GM18502 (cell line): ENCODE measurements at regions not wholly inside any gene's neighbourhood (a gene's known extent, or its start where the extent isn't known, plus 50 kb on each side); places are given as distances from the start of the nearest gene placed in this dataset.
"Not testable (repeated sequence)": the region's sequence is repeated elsewhere in the genome, so short reads cannot be mapped to it uniquely, and the experiment has no call there.

Source experiments
- ATAC-seq: cut with Tn5 transposase; IDR thresholded peaks from one replicate; pipeline ENCODE4 v1.9.1; 2021; ENCODE audit warnings: mild to moderate bottlenecking; ENCODE audit not compliant: unreplicated experiment, poor library complexity

DNA sequence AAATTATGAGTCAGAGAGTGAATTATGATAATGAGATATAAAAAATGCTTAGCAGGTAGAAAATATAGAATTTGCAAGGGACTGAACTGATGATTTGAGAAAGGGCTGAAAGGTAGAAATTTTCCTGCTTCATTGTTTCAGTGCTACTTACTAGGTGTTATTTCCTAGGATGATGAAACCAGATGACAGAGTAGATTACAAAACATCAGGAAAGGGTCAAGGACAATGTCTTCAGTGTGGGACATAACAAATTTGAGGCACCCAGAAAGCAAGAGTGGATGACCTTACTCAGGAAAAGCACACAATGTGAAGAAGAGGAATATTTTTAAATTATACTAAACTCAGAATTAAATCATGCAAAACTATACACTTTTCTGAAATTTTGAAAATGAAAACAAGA is 102.1 kb downstream of the SHCBP1 start:
- ATAC-seq, result no peak

DNA sequence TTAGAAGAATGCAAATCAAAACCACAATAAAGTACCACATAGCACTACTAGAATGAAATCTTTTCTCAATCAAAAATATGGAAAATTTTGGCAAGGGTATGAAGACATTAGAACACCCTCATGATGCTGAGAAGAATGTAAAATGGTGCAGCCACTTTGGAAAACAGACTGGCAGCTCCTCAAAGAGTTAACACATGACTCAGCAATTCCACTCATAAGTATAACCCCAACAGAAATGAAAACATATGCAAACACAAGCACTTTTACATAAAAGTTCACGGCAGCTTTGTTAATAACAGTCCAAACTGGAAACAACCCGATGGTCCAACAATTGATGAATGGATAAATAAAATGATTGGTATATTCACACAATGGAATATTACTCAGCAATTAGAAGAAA is 124.5 kb downstream of the SHCBP1 start:
- no peak for ATAC-seq

DNA sequence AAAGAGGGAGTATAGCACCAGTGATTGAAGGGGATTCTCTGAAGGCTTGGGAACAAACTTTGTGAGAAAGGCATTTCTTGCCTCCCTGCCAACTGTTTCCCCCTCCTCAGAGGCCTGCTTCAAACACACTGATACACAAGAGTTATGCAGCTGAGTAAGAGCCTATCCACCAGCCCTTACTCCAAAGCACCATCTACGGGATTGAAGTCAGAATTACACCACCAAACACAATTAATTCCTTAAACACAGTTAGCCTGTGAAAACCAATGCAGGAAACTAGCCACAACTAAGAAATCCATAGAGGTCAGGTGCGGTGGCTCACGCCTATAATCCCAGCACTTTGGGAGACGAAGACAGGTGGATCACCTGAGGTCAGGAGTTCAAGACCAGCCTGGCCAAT is 138.3 kb downstream of the SHCBP1 start:
- no peak for ATAC-seq

DNA sequence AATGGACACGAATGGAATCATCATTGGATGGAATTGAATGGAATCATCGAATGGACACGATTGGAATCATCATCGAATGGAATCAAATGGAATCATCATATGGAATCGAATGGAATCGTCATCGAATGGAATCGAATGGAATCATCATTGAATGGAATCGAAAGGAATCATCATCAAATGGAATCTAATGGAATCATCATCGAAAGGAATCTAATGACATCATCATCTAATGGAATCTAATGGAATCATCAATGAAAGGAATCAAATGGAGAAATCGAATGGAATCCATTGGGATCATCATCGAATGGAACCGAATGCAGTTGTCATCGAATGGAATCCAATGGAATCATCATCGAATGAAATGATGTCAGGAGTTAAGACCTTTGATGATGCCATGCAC is 154.9 kb downstream of the SHCBP1 start:
- ATAC-seq, result no peak

DNA sequence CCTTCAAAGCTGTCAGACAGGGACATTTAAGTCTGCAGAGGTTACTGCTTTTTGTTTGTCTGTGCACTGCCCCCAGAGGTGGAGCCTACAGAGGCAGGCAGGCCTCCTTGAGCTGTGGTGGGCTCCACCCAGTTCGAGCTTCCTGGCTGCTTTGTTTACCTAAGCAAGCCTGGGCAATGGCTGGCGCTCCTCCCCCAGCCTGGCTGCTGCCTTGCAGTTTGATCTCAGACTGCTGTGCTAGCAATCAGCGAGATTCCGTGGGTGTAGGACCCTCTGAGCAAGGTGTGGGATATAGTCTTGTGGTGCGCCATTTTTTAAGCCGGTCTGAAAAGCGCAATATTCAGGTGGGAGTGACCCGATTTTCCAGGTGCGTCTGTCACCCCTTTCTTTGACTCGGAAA is 166.4 kb downstream of the SHCBP1 start:
- ATAC-seq, result not testable (repeated sequence)

DNA sequence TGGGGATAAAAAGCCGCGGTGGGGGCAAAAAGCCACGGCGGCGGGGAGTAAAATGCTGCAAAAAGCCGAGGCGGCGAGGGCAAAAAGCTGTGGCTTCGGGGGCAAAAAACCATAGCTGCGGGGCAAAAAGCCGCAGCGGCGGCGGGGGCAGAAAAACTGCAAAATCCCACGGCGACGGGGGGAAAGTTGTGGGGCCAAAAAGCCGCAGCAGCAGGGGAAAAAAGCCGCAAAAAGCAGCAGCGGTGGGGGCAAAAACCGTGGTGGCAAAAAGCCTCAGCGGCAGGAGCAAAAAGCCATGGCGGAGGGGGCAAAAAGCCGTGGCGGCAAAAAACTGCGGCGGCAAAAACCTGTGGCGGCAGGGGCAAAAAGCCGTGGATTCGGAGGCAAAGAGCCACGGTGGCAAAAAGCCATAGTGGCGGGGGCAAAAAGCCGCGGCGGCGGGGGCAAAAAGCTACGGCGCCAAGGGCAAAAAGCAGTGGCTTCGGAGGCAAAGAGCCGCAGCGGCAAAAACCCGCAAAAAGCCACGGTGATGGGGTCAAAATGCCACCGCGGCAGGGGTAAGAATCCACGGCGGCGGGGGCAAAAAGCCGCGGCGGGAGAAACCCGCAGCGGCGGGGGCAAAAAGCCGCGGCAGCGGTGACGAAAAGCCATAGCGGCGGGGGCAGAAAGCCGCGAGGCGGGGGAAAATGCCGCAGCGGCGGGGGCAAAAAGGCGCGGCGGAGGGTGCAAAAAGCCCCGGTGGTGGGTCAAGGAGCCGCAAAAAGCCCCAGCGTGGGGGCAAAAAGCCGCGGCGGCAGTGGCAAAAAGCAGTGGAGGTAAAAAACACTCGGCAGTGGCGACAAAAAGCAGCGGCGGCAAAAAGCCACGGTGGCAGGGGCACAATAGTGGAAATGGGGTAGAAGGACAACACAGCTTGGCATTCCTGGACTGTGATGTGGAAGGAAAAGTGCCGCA is 192.8 kb downstream of the SHCBP1 start:
- ATAC-seq, result no peak

DNA sequence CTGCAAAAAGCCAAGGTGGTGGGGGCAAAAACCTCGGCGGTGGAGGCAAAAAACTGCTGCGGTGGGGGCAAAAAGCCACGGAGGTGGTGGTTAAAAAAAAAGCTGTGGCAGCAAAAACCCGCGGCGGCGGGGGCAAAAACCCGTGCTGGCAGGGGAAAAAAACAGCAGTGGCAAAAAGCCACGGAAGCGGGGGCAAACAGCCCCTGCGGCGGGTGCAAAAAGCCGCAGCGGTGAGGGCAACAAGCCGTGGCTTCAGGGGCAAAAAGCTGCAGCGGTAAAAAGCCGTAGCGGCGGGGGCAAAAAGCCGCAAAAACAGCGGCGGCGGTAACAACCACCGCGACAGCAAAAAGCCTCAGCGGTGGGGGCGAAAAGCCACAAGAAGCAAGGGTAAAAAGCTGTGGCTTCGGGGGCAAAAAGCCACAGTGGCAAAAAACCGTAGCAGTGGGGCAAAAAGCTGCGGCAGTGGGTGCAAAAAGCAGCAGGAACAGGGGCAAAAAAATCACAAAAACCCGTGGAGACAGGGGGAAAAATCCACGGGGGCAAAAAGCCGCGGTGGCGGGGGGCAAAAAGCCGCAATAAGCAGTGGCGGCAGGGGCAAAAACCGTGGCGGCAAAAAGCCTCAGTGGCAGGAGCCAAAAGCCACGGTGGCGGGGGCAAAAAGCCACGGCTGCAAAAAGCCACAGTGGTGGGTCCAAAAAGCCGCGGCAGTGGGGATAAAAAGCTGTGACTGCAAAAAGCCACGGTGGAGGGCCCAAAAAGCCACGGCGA is 193.7 kb downstream of the SHCBP1 start:
- no peak for ATAC-seq

DNA sequence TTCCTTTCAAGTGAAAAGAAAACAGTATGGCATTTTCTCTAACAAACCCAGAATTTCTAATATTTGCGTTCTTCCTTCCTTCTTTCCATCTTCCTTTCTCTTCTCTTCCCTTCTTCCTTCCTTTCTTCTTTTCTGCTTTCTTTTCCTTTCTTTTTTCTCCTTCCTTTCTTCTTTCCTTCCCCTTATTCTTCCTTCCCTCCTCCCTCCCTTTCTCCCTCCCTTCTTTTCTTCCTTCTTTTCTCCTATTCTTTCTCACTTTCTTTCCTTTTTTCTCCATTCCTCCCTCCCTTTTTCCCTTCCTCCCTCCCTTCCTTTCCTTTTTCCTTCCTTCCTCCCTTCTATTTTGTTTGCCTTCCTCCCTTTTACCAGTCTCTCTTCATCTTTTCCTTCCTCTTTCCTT is 194.8 kb downstream of the SHCBP1 start:
- ATAC-seq, result no peak

DNA sequence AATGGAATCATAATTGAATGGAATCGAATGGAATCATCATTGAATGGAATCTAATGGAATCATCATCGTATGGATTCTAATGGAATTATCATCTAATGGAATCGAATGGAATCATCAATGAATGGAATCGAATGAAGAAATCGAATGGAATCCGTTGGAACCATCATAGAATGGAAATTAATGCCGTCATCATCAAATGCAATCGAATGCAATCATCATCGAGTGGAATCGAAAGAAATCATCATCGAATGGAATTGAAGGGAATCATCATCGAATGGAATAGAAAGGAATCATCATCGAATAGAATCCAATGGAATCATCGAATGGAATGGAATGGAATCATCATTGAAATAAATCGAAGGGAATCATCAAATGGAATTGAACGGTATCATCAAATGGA is 217.2 kb downstream of the SHCBP1 start:
- ATAC-seq, result no peak

DNA sequence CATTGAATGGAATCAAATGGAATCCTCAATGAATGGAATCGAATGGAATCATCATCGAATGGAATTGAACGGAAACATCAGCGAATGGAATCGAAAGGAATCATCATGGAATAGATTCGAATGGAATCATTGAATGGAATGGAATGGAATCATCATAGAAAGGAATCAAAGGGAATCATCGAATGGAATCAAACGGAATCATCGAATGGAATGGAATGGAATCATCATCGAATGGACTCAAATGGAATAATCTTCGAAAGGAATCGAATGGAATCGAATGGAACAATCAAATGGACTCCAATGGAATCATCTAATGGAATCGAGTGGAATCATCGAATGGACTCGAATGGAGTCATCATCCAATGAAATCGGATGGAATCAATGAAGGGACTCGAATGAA is 222.6 kb downstream of the SHCBP1 start:
- not testable (repeated sequence) for ATAC-seq

DNA sequence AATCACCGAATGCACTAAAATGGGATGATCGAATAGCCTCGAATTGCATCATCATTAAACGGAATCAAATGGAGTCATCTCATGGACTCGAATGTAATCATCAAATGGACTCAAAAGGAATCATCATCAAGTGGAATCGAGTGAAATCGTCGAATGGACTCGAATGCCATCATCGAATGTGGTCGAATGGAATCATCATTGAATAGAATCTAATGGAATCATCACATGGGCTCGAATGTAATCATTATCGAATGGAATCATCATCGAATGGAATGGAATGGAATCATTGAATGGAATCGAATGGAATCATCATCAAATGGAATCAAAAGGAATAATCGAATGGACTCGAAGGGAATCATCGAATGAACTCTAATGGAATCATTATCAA is 224.3 kb downstream of the SHCBP1 start:
- ATAC-seq, result not testable (repeated sequence)

DNA sequence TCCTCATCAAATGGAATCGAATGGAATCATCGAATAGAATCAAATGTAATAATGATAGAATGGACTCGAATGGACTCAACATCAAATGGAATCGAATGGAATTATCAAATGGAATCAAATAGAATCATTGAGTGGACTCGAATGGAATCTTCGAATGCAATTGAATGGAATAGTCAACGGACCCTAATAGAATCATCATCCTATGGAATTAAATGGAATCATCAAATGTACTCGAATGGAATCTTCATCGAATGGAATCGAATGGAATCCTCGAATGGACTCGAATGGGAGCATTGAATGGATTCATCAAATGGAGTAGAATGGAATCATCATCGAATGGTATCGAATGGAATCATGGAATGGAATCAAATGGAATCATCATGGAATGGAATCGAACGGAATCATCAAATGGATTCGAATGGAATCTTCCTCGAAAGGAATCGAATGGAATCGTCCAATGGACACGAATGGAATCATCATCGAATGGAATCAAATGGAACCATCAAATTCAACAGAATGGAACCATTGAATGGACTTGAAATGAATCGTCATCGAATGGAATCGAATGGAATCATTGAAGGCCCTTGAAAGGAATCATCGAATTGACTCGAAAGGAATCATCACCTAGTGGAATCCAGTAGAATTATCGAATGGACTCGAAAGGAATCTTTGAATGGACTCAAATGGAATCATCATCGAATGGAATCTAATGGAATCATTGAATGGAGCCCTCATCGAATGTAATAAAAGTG is 224.9 kb downstream of the SHCBP1 start:
- ATAC-seq, result not testable (repeated sequence)

DNA sequence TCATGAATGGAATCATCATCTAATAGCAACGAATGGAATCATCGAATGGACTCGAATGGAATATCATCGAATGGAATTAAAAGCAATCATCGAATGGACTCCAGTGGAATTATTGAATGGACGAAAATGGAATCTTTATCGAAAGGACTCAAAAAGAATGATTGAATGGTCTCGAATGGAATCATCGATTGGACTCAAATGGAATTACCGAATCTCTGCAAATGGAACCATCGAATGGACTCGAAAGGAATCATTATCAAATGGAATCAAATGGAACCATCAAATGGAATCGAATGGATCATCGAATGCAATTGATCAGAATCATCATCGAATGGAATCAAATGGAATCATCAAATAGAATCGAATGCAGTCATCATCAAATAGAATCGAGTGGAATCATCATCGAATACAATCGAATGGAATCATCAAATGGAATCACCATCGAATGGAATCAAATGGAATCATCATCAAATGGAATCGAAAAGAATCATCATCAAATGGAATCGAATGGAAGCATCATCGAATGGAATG is 225.7 kb downstream of the SHCBP1 start:
- not testable (repeated sequence) for ATAC-seq

DNA sequence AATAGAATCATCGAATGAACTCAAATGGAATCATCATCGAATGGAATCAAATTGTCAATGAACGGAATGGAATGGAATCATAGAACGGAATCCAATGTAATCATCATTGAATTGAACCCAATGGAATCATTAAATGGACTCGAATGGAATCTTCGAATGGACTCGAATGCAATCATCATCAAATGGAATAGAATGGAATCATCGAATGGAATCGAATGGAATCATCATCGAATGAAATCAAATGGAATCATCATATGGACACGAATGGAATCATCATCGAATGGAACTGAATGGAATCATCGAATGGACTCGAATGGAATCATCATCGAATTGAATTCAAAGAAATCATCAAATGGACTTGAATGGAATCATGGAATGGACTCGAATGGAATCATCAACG is 226.2 kb downstream of the SHCBP1 start:
- ATAC-seq, result not testable (repeated sequence)

DNA sequence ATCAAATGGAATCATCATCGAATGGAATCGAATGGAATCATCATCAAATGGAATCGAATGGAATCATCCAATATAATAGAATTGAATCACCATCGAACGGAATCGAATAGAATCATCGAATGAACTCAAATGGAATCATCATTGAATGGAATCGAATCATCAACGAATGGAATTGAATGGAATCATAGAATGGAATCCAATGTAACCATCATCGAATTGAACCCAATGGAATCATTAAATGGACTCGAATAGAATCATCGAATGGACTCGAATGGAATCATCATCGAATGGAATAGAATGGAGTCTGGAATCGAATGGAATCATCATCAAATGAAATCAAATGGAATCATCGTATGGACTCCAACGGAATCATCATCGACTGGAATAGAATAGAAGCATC is 227.0 kb downstream of the SHCBP1 start:
- ATAC-seq, result not testable (repeated sequence)

DNA sequence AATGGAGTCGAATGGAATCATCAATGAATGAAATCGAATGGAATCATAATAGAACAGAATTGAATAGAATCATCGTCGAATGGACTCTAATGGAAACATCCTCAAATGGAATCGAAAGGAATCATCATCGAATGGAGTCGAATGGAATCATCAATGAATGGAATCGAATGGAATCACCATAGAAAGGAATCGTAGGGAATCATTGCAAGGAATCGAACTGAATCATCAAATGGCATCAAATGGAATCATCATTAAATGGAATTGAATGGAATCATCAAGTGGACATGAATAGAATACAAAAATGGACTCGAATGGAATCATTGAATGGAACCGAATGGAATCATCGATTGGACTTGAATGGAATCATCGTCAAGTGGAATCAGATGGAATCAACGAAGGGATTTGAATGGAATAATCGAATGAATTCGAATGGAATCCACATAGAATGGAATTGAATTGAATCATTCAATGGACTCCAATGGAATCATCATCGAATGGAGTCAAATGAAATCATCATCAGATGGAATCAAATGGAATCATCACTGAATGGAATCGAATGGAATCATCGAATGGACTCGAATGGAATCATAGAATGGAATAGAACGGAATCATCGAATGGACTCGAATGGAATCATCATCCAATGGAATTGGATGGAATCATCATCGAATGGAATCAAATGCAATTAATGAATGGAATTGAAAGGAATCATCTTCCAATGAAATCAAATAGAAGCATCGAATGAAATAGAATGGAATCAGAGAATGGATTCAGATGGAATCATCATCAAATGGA is 228.1 kb downstream of the SHCBP1 start:
- ATAC-seq, result not testable (repeated sequence)

DNA sequence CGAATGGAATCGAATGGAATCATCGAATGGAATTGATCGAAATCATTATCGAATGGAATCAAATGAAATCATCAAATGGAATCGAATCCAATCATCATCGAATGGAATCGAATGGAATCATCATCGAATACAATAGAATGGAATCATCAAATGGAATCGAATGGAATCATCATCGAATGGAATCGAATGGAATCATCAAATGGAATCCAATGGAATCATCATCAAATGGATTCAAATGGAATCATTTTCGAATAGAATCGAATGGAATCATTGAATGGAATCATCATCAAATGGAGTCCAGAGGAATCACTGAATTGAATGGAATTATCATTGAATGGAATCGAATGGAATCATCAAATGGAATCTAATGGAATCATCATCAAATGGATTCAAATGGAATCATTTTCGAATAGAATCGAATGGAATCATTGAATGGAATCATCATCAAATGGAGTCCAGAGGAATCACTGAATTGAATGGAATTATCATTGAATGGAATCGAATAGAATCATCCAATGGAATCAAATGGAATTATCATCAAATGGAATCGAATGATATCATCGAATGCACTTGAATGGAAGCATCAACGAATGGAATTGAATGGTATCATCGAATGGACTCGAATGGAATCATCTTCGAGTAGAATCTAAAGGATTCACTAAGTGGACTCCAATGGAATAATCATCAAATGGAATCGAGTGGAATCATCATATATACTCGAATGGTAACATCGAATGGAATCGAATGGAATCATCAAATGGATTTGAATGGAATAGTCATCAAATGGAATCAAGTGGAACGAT is 230.3 kb downstream of the SHCBP1 start:
- ATAC-seq, result not testable (repeated sequence)

DNA sequence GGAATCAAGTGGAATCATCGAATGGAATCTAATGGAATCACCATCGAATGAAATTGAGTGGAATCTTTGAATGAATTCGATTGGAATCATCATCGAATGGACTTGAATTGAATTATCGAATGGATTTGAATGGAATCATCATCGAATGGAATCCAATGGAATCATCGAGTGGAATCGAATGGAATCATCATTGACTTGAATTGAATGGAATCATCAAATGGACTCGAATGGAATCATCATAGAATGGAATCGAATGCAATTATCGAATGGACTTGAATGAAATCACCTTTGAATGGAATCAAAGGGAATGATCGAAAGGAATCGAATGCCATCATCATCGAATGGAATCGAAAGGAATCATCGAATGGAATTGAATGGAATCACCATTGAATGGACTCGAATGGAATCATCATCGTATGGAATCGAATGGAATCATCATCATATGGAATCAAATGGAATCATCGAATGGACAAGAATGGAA is 231.6 kb downstream of the SHCBP1 start:
- ATAC-seq, result not testable (repeated sequence)
